Gastrocnemius medialis (tissue), 4 donors: ENCODE measurements at regions not wholly inside any gene's neighbourhood (a gene's known extent, or its start where the extent isn't known, plus 50 kb on each side); places are given as distances from the start of the nearest gene placed in this dataset.

ENCODE experiments used
- ATAC-seq, 2 donors: fragments of 150-250 bp; one replicate each; pipeline ENCODE4 v1.9.1; 2016
- DNase-seq, 2 donors: peaks; one replicate each; pipeline ENCODE4 v3.0.0-alpha.2; 2019
- H3K27ac ChIP-seq, 4 donors: fragments of 200-600 bp; sonication (generic); 1 replicate in 1 of 4; 2 replicates in 3 of 4; pipeline ENCODE4 v1.5.1; 2016 to 2018; ENCODE audit warnings: mild to moderate bottlenecking in 2 of 4, moderate library complexity in 1 of 4
- H3K27me3 ChIP-seq, 3 donors: fragments of 200-600 bp; sonication (generic) in 2 of 3; 1 replicate in 1 of 3; 2 replicates in 2 of 3; pipeline versions ENCODE4 v1.5.1 to v1.6.0; 2016 to 2019; ENCODE audit warnings: mild to moderate bottlenecking in 1 of 3, moderate library complexity in 1 of 3
- H3K36me3 ChIP-seq, 2 donors: fragments of 200-600 bp; sonication (generic) in 1 of 2; one replicate each; pipeline ENCODE4 v1.5.1; 2017 to 2018
- H3K4me1 ChIP-seq, 2 donors: fragments of 200-600 bp; sonication (generic) in 1 of 2; one replicate each; pipeline ENCODE4 v1.5.1; 2016 to 2017; ENCODE audit warnings: mild to moderate bottlenecking in 2 of 2
- H3K4me3 ChIP-seq, 4 donors: fragments of 200-600 bp; sonication (generic) in 3 of 4; 1 replicate in 1 of 4; 2 replicates in 3 of 4; pipeline ENCODE4 v1.5.1; 2016 to 2019; ENCODE audit warnings: mild to moderate bottlenecking in 2 of 4
- H3K9me3 ChIP-seq, 3 donors: fragments of 200-600 bp; sonication (generic) in 2 of 3; 1 replicate in 1 of 3; 2 replicates in 2 of 3; pipeline ENCODE4 v1.5.1; 2016 to 2019
- CTCF ChIP-seq, 5 experiments: fragments of 450-650 bp in 3 of 5; fragments of 200-600 bp in 2 of 5; sonication (generic) in 2 of 5; IDR thresholded peaks in 4 of 5; conservative IDR thresholded peaks in 1 of 5; 1 replicate in 4 of 5; 2 replicates in 1 of 5; pipeline ENCODE4 v1.5.1; 2016 to 2019; ENCODE audit warnings: antibody characterized with exemption in 5 of 5, mild to moderate bottlenecking in 3 of 5, moderate library complexity in 3 of 5
- POLR2A ChIP-seq, 2 donors: fragments of 450-650 bp; IDR thresholded peaks; one replicate each; pipeline ENCODE4 v1.6.1; 2017; ENCODE audit warnings: antibody characterized with exemption in 2 of 2, mild to moderate bottlenecking in 2 of 2, moderate library complexity in 2 of 2
- in situ Hi-C, 4 donors: fragments of 200-750 bp; cut with MboI; loops; one replicate each; pipeline versions ENCODE4 v1.15.0 to v1.8.0; 2017; ENCODE audit warnings: low sequenced_read_pairs in 4 of 4
- intact Hi-C: fragments of 100-400 bp; cut with DNase I; formaldehyde crosslinking; loops from one replicate; pipeline ENCODE4 v1.15.1; 2023; ENCODE audit warnings: low total_unique reads

- no peaks in the 10 kb centered on the region for H3K4me1 ChIP-seq
- ATAC-seq (no peak), DNase-seq (no peak)
- in situ Hi-C loops: no loop called here
- no peak overlapping the region for H3K27ac ChIP-seq
- no peak overlapping the region for H3K4me3 ChIP-seq
- H3K9me3 ChIP-seq: no peaks in the 10 kb centered on the region
- intact Hi-C loops: no loop called here
- TF ChIP-seq POLR2A (IDR thresholded peaks at IDR 0.05) (no peak), CTCF (IDR thresholded peaks at IDR 0.05 in 4 of 5, conservative IDR thresholded peaks at IDR 0.05 in 1 of 5) (no peak)
- no peaks in the 10 kb centered on the region for H3K27me3 ChIP-seq
- H3K36me3 ChIP-seq: no peaks in the 10 kb centered on the region
Observed at GRCh38 chr3:34346656-34347055, 548.2 kb downstream of the PDCD6IP start.

- intact Hi-C loops (no loop called here), in situ Hi-C loops (no loop called here)
- DNase-seq: no peak
- TF ChIP-seq POLR2A (IDR thresholded peaks at IDR 0.05): no peak
- no peak for TF ChIP-seq CTCF (IDR thresholded peaks at IDR 0.05 in 4 of 5, conservative IDR thresholded peaks at IDR 0.05 in 1 of 5)
- H3K27me3 ChIP-seq: no peaks in the 10 kb centered on the region
- no peaks in the 10 kb centered on the region for H3K36me3 ChIP-seq
- no peak for ATAC-seq
- no peak overlapping the region for H3K4me3 ChIP-seq
- no peak overlapping the region for H3K27ac ChIP-seq
- H3K4me1 ChIP-seq: no peaks in the 10 kb centered on the region
- H3K9me3 ChIP-seq: no peaks in the 10 kb centered on the region
Observed at GRCh38 chr3:34351882-34352777, 553.7 kb downstream of the PDCD6IP start.

GRCh38 chr3:34352778-34353331, 554.4 kb downstream of the PDCD6IP start:
- H3K9me3 ChIP-seq: no peaks in the 10 kb centered on the region
- H3K4me3 ChIP-seq: no peak overlapping the region
- in situ Hi-C loops: no loop called here
- TF ChIP-seq POLR2A (IDR thresholded peaks at IDR 0.05) (no peak), CTCF (IDR thresholded peaks at IDR 0.05 in 4 of 5, conservative IDR thresholded peaks at IDR 0.05 in 1 of 5) (no peak)
- no peaks in the 10 kb centered on the region for H3K27me3 ChIP-seq
- no peak overlapping the region for H3K27ac ChIP-seq
- DNase-seq (no peak), ATAC-seq (no peak)
- no peaks in the 10 kb centered on the region for H3K36me3 ChIP-seq
- intact Hi-C loops: no loop called here
- H3K4me1 ChIP-seq: no peaks in the 10 kb centered on the region

GRCh38 chr3:34357461-34357860, 559.0 kb downstream of the PDCD6IP start:
- Histone ChIP-seq H3K4me3 (no peak overlapping the region), H3K27me3 (no peaks in the 10 kb centered on the region), H3K36me3 (no peaks in the 10 kb centered on the region), H3K4me1 (no peaks in the 10 kb centered on the region), H3K27ac (no peak overlapping the region), H3K9me3 (no peaks in the 10 kb centered on the region)
- TF ChIP-seq POLR2A (IDR thresholded peaks at IDR 0.05) (no peak), CTCF (IDR thresholded peaks at IDR 0.05 in 4 of 5, conservative IDR thresholded peaks at IDR 0.05 in 1 of 5) (no peak)
- in situ Hi-C loops: no loop called here
- DNase-seq (no peak), ATAC-seq (no peak)
- intact Hi-C loops: no loop called here
